Mucosa of descending colon (tissue), 3 donors: ENCODE measurements at regions not wholly inside any gene's neighbourhood (a gene's known extent, or its start where the extent isn't known, plus 50 kb on each side); places are given as distances from the start of the nearest gene placed in this dataset.

Experiments used
- ATAC-seq: fragments of 200-7000 bp; cut with Tn5 transposase; one replicate; pipeline ENCODE4 v1.9.1; 2020; ENCODE audit warnings: mild to moderate bottlenecking, moderate library complexity
- DNase-seq, 3 donors: peaks; one replicate each; pipeline ENCODE4 v3.0.0-alpha.2; 2020
- H3K36me3 ChIP-seq: fragments of 200-600 bp; one replicate; pipeline ENCODE4 v1.8.0; 2021; ENCODE audit warnings: low read depth, mild to moderate bottlenecking
- H3K4me1 ChIP-seq: fragments of 200-600 bp; one replicate; pipeline ENCODE4 v1.8.0; 2021; ENCODE audit warnings: low read depth, mild to moderate bottlenecking
- H3K4me3 ChIP-seq: fragments of 200-600 bp; one replicate; pipeline ENCODE4 v1.8.0; 2021; ENCODE audit warnings: mild to moderate bottlenecking
- H3K9me3 ChIP-seq: fragments of 200-600 bp; one replicate; pipeline ENCODE4 v1.8.0; 2021; ENCODE audit warnings: mild to moderate bottlenecking
- CTCF ChIP-seq: fragments of 200-600 bp; IDR thresholded peaks from one replicate; pipeline ENCODE4 v1.8.0; 2022; ENCODE audit warnings: antibody characterized with exemption, mild to moderate bottlenecking
- intact Hi-C, 2 donors: fragments of 100-400 bp; cut with DNase I in 1 of 2; cut with micrococcal nuclease in 1 of 2; formaldehyde crosslinking; loops; one replicate each; pipeline versions ENCODE4 v1.11.0 to v1.11.1; 2022; cut with DNase I, micrococcal nuclease
- donor health status: DM: no; HTN: no; CAD: no; lungs with moderate emphysema.
- donor health status: DM: no; HTN: no; CAD: no.
- donor health status: DM: no; HTN: yes; CAD: no.

DNA sequence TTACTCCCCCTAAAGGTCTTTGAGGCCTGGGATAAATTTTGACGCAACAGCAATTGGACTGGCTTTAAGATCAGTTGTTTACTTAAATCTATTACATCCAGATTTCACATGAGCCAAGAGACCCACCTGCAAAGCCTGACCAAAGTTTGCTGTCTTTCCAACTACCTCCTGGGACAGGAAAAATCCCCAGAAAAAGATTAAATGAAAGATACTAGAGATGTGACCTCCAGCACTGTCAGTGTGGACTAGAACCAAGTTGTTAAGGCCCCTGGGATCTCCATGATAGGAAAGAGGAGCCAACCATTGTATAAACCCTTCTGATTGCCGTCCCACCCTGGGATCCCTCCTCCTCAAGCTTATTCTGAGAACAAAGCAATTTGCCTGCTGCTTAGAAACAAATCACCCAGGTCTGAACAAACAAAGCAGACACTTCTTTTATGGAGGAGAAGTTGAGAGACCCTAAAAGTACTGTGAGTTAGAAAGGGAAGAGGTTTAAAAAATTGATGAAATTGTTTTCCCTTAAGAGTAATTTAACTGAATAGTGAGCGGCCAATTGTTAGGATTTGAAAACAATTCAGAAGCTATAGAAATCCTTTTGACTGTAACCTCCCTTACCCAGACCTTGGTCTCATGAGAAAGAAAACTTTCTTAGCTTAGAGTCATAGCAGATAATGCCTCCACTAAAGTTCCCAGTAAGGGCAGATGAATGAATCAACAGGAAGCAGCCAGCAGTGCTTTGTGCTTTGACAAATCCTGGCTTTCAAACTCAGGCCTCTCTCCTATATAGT lies 255.2 kb downstream of the TMEM167A start:
- Histone ChIP-seq H3K9me3 (no peaks in the 10 kb centered on the region), H3K4me1 (no peaks in the 10 kb centered on the region), H3K36me3 (no peaks in the 10 kb centered on the region), H3K4me3 (no peak overlapping the region)
- DNase-seq: no peak
- intact Hi-C loops: no loop called here
- no peak for ATAC-seq
- no peak for TF ChIP-seq CTCF

DNA sequence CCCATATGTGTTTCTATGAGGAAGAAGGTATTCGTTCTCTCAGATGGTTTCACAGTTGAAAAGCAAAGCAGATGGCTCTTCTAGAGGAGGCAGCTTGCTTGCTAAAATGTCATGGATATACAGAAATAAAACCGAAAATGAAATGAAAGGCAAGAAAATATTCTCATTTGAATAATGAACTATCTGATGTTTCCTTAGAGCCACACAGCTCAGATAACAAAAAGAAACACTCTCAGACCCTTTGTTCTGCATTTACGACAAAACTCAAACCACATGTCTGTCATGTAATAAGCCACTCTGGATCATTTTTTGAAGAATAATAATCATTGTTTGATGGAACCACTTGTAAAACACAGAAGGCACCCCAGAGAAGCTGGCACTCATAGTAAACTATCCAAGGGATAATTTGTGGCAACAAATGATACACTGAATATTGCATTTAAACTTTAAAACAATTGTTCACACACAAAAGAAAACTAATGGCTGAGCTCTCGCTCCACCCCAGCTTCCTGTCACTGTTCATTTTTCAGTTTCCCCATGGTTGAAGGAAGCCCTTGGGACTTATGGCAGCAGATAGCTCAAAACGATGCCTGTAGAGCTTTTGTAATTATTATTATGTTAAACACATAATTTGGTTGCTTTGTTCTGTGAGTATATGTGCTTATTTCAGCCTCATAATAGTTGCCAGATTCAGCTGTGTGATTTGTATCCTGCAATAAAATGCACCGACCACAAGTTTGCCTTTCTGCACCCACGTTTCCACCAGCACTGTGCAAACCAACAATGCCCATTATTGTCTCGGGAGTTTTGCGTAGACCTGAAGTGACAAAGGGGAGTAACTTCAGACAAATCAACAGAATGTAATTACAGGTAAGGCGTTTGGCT lies 256.0 kb downstream of the TMEM167A start:
- TF ChIP-seq CTCF: no peak
- intact Hi-C loops: no loop called here
- DNase-seq: no peak
- no peaks in the 10 kb centered on the region for H3K9me3 ChIP-seq
- no peak overlapping the region for H3K4me3 ChIP-seq
- no peaks in the 10 kb centered on the region for H3K4me1 ChIP-seq
- H3K36me3 ChIP-seq: no peaks in the 10 kb centered on the region
- ATAC-seq: no peak

GRCh38 chr5:82820188-82820587 lies 257.0 kb downstream of the TMEM167A start:
- DNase-seq (no peak), ATAC-seq (no peak)
- intact Hi-C loops: no loop called here
- no peak overlapping the region for H3K4me3 ChIP-seq
- no peak for TF ChIP-seq CTCF
- no peaks in the 10 kb centered on the region for H3K9me3 ChIP-seq
- no peaks in the 10 kb centered on the region for H3K4me1 ChIP-seq
- H3K36me3 ChIP-seq: no peaks in the 10 kb centered on the region

DNA sequence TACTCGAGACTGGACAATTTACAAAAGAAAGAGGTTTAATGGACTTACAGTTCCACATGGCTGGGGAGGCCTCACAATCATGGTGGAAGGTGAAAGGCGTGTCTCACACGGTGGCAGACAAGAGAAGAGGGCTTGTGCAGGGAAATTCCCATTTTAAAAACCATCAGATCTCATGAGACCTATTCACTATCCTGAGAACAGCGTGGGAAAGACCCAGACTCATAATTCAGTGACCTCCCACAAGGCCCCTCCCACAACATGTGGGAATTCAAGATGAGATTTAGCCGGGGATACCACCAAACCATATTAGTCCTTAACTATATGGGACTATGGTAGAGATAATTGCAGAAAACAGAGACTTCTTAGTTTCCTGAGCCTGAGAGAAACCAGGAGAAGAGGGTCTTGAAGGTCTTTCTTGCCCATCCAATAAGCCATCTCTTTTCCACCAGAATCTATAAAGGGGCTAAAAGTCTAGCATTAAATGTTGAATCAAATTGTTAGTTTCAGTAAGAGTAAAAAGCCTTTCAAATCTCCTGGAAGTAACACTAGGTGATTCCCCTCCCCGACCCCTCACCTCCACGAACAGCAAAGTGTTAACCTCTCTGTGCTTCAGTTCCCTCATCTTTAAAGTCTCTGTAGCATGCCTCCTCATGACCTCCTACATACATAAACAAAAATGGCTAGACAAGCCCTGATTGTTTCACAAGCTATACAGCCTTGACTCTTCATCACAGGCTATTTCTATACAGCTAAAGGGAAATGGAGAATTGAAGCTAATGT lies 259.1 kb downstream of the TMEM167A start:
- H3K4me1 ChIP-seq: no peaks in the 10 kb centered on the region
- TF ChIP-seq CTCF: no peak
- H3K9me3 ChIP-seq: no peaks in the 10 kb centered on the region
- intact Hi-C loops: no loop called here
- ATAC-seq (no peak), DNase-seq (no peak)
- no peaks in the 10 kb centered on the region for H3K36me3 ChIP-seq
- no peak overlapping the region for H3K4me3 ChIP-seq

GRCh38 chr5:82816926-82817325 lies 260.3 kb downstream of the TMEM167A start:
- Histone ChIP-seq H3K36me3 (no peaks in the 10 kb centered on the region), H3K4me3 (no peak overlapping the region), H3K9me3 (no peaks in the 10 kb centered on the region), H3K4me1 (no peaks in the 10 kb centered on the region)
- no peak for ATAC-seq
- TF ChIP-seq CTCF: no peak
- intact Hi-C loops: no loop called here
- no peak for DNase-seq
